HEK293T (cell line): ENCODE measurements at regions not wholly inside any gene's neighbourhood (a gene's known extent, or its start where the extent isn't known, plus 50 kb on each side); places are given as distances from the start of the nearest gene placed in this dataset.

Experiments used
- BHLHE40 ChIP-seq: fragments of 450-650 bp; IDR thresholded peaks from 2 replicates; pipeline ENCODE4 v1.6.1; 2016; ENCODE audit warnings: mild to moderate bottlenecking, moderate library complexity, borderline replicate concordance
- FOXA1 ChIP-seq: fragments of 450-650 bp; IDR thresholded peaks from 2 replicates; pipeline ENCODE4 v1.6.1; 2016; ENCODE audit warnings: mild to moderate bottlenecking
- FOXK2 ChIP-seq: fragments of 450-650 bp; IDR thresholded peaks from 2 replicates; pipeline ENCODE4 v1.6.1; 2016; ENCODE audit warnings: mild to moderate bottlenecking
- FOXM1 ChIP-seq: fragments of 450-650 bp; IDR thresholded peaks from 2 replicates; pipeline ENCODE4 v1.6.1; 2017; ENCODE audit warnings: mild to moderate bottlenecking, borderline replicate concordance
- HDGF ChIP-seq: fragments of 450-650 bp; IDR thresholded peaks from 2 replicates; pipeline ENCODE4 v1.6.1; 2017; ENCODE audit warnings: antibody characterized with exemption, borderline replicate concordance
- SP1 ChIP-seq: fragments of 450-650 bp; IDR thresholded peaks from 2 replicates; pipeline ENCODE4 v1.6.1; 2017
- SUZ12 ChIP-seq: fragments of 450-650 bp; IDR thresholded peaks from 2 replicates; pipeline ENCODE4 v1.6.1; 2016; ENCODE audit warnings: mild to moderate bottlenecking
- ZNF384 ChIP-seq: fragments of 450-650 bp; IDR thresholded peaks from 2 replicates; pipeline ENCODE4 v1.6.1; 2016

GRCh38 chr5:153101235-153102180 is 389.0 kb upstream of the GRIA1 start:
- TF ChIP-seq BHLHE40: no peak
- TF ChIP-seq SP1: no peak
- TF ChIP-seq FOXM1: no peak
- no peak for TF ChIP-seq FOXK2
- no peak for TF ChIP-seq FOXA1
- no peak for TF ChIP-seq ZNF384
- TF ChIP-seq SUZ12: no peak
- TF ChIP-seq HDGF: no peak
